Neural progenitor cell (in vitro differentiated cells): ENCODE measurements at regions not wholly inside any gene's neighbourhood (a gene's known extent, or its start where the extent isn't known, plus 50 kb on each side); places are given as distances from the start of the nearest gene placed in this dataset.

ENCODE experiments used
- DNase-seq: peaks from one replicate; pipeline ENCODE4 v3.0.0-alpha.2; 2016; ENCODE audit warnings: low spot score
- H2AFZ ChIP-seq: fragments of 200-600 bp; sonication (generic); replicated peaks from 2 replicates; pipeline ENCODE4 v1.6.1; 2016; ENCODE audit warnings: antibody characterized with exemption
- H3F3A ChIP-seq: fragments of 200-600 bp; sonication (generic); 2 replicates; pipeline ENCODE4 v1.6.1; 2016; ENCODE audit warnings: antibody characterized with exemption, low read depth
- H3K27ac ChIP-seq: fragments of 200-600 bp; sonication (generic); 2 replicates; pipeline ENCODE4 v1.5.1; 2016; ENCODE audit warnings: mild to moderate bottlenecking
- H3K27me3 ChIP-seq: fragments of 200-600 bp; sonication (generic); 2 replicates; pipeline ENCODE4 v1.6.1; 2016; ENCODE audit warnings: mild to moderate bottlenecking, moderate library complexity
- H3K36me3 ChIP-seq: fragments of 200-600 bp; sonication (generic); 2 replicates; pipeline ENCODE4 v1.5.1; 2016
- H3K4me1 ChIP-seq: fragments of 200-600 bp; sonication (generic); 2 replicates; pipeline ENCODE4 v1.6.1; 2016; ENCODE audit warnings: mixed run types
- H3K4me2 ChIP-seq: fragments of 200-600 bp; sonication (generic); 2 replicates; pipeline ENCODE4 v1.6.1; 2016
- H3K4me3 ChIP-seq: fragments of 200-600 bp; sonication (generic); 2 replicates; pipeline ENCODE4 v1.5.1; 2016
- H3K79me2 ChIP-seq: fragments of 200-600 bp; sonication (generic); 2 replicates; pipeline ENCODE4 v1.6.1; 2016; ENCODE audit warnings: low read depth
- H3K9ac ChIP-seq: fragments of 200-600 bp; sonication (generic); 2 replicates; pipeline ENCODE4 v1.6.1; 2016
- H3K9me3 ChIP-seq: fragments of 200-600 bp; sonication (generic); 2 replicates; pipeline ENCODE4 v1.5.1; 2016; ENCODE audit warnings: low read depth
- H4K20me1 ChIP-seq: fragments of 200-600 bp; sonication (generic); 2 replicates; pipeline ENCODE4 v1.6.1; 2016; ENCODE audit warnings: low read depth
- H3K27ac Mint-ChIP-seq: 3 replicates; pipeline ENCODE4 v1.8.0; 2021; ENCODE audit warnings: mixed read lengths
- H3K27me3 Mint-ChIP-seq: 2 replicates; pipeline ENCODE4 v1.8.0; 2022; ENCODE audit warnings: low read depth, mild to moderate bottlenecking, inconsistent platforms, moderate library complexity, mixed read lengths; ENCODE audit not compliant: insufficient read depth
- H3K36me3 Mint-ChIP-seq: 3 replicates; pipeline ENCODE4 v1.8.0; 2021; ENCODE audit warnings: mixed read lengths
- H3K4me1 Mint-ChIP-seq: 3 replicates; pipeline ENCODE4 v1.8.0; 2021; ENCODE audit warnings: mixed read lengths
- H3K4me3 Mint-ChIP-seq: 3 replicates; pipeline ENCODE4 v1.8.0; 2021; ENCODE audit warnings: mild to moderate bottlenecking, moderate library complexity, mixed read lengths
- H3K9me3 Mint-ChIP-seq: 3 replicates; pipeline ENCODE4 v1.8.0; 2020; ENCODE audit warnings: mixed read lengths
- EZH2 ChIP-seq: fragments of 200-600 bp; sonication (generic); IDR thresholded peaks from 2 replicates; pipeline ENCODE4 v1.6.1; 2017; ENCODE audit warnings: antibody characterized with exemption, mild to moderate bottlenecking, moderate library complexity
- EZH2phosphoT487 ChIP-seq: fragments of 200-600 bp; sonication (generic); IDR thresholded peaks from 2 replicates; pipeline ENCODE4 v1.6.1; 2017; ENCODE audit warnings: antibody characterized with exemption
- TF ChIP-seq, protein P1 (sequence below): fragments of 200-600 bp; sonication (generic); IDR thresholded peaks from 2 replicates; pipeline ENCODE4 v1.5.1; 2017; ENCODE audit warnings: antibody characterized with exemption, mild to moderate bottlenecking

GRCh38 chr9:91099436-91099835 lies 262.3 kb downstream of the AUH start:
- Mint-ChIP-seq H3K9me3 (peaks cover 6% of the 10 kb centered on the region), H3K27ac (no peak overlapping the region), H3K4me1 (peaks cover 3% of the 10 kb centered on the region), H3K36me3 (no peaks in the 10 kb centered on the region), H3K27me3 (peaks cover 11% of the 10 kb centered on the region), H3K4me3 (no peak overlapping the region)
- no peaks in the 10 kb centered on the region for H3F3A ChIP-seq
- no peak for DNase-seq
- H3K27me3 ChIP-seq = no peaks in the 10 kb centered on the region
- no peaks in the 10 kb centered on the region for H4K20me1 ChIP-seq
- no peak overlapping the region for H3K4me3 ChIP-seq
- no peaks in the 10 kb centered on the region for H3K9me3 ChIP-seq
- H3K4me1 ChIP-seq = no peaks in the 10 kb centered on the region
- no peak overlapping the region for H3K27ac ChIP-seq
- TF ChIP-seq EZH2 = no peak
- TF ChIP-seq, protein P1, sequence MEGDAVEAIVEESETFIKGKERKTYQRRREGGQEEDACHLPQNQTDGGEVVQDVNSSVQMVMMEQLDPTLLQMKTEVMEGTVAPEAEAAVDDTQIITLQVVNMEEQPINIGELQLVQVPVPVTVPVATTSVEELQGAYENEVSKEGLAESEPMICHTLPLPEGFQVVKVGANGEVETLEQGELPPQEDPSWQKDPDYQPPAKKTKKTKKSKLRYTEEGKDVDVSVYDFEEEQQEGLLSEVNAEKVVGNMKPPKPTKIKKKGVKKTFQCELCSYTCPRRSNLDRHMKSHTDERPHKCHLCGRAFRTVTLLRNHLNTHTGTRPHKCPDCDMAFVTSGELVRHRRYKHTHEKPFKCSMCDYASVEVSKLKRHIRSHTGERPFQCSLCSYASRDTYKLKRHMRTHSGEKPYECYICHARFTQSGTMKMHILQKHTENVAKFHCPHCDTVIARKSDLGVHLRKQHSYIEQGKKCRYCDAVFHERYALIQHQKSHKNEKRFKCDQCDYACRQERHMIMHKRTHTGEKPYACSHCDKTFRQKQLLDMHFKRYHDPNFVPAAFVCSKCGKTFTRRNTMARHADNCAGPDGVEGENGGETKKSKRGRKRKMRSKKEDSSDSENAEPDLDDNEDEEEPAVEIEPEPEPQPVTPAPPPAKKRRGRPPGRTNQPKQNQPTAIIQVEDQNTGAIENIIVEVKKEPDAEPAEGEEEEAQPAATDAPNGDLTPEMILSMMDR = no peak
- TF ChIP-seq EZH2phosphoT487 = no peak
- H3K9ac ChIP-seq = no peak overlapping the region
- H3K36me3 ChIP-seq = no peaks in the 10 kb centered on the region
- no peak overlapping the region for H3K4me2 ChIP-seq
- no peaks in the 10 kb centered on the region for H3K79me2 ChIP-seq
- H2AFZ ChIP-seq = no peak overlapping the region

GRCh38 chr9:91100878-91101450 lies 260.8 kb downstream of the AUH start:
- Histone ChIP-seq H3K9me3 (no peaks in the 10 kb centered on the region), H4K20me1 (no peaks in the 10 kb centered on the region), H3F3A (no peaks in the 10 kb centered on the region), H3K79me2 (no peaks in the 10 kb centered on the region), H3K36me3 (no peaks in the 10 kb centered on the region), H3K4me3 (no peak overlapping the region), H3K27ac (no peak overlapping the region), H2AFZ (no peak overlapping the region), H3K4me1 (no peaks in the 10 kb centered on the region), H3K9ac (no peak overlapping the region), H3K4me2 (no peak overlapping the region), H3K27me3 (no peaks in the 10 kb centered on the region)
- H3K36me3 Mint-ChIP-seq = no peaks in the 10 kb centered on the region
- peaks cover 3% of the 10 kb centered on the region for H3K4me1 Mint-ChIP-seq
- DNase-seq = no peak
- H3K9me3 Mint-ChIP-seq = no peaks in the 10 kb centered on the region
- H3K27me3 Mint-ChIP-seq = peaks cover 9% of the 10 kb centered on the region
- H3K4me3 Mint-ChIP-seq = no peak overlapping the region
- TF ChIP-seq EZH2phosphoT487 = no peak
- no peak for TF ChIP-seq EZH2
- TF ChIP-seq, protein P1 = no peak
- no peak overlapping the region for H3K27ac Mint-ChIP-seq

DNA sequence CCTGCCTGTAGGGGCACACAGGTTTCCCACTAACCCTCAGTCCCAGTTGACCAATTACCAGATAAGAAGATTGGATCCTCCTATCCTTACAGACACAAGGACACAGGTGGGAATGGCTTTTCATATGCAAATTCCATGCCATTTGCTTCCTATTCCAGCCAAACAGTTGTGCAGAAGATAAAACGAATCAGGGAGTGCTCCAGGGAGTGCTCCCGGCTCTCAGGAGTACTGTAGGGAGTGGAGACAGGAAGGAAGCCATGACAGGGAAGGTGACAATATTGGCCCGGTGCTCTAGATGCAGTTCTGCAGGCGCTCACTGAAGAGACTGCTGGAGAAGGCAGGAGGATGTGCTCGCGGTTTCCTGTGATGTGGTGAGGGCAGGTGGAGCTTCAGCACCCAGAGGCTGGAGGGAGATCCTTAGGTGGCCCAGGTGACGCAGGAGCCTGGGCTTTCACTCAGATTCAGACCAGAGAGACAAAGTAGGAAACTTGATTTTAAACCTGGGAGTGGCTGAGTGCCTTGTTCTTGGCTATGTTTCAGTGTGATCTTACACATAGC lies 260.0 kb downstream of the AUH start:
- H3K36me3 ChIP-seq = no peaks in the 10 kb centered on the region
- no peak overlapping the region for H3K9ac ChIP-seq
- H3K9me3 Mint-ChIP-seq = no peaks in the 10 kb centered on the region
- H3K4me1 ChIP-seq = no peaks in the 10 kb centered on the region
- H3K27ac Mint-ChIP-seq = peak overlapping the region; percentile 78
- DNase-seq = no peak
- H3K27me3 ChIP-seq = no peaks in the 10 kb centered on the region
- H2AFZ ChIP-seq = no peak overlapping the region
- H3K4me3 Mint-ChIP-seq = no peak overlapping the region
- H3K27me3 Mint-ChIP-seq = peaks cover 8% of the 10 kb centered on the region
- H3K27ac ChIP-seq = no peak overlapping the region
- H3K4me1 Mint-ChIP-seq = peaks cover 3% of the 10 kb centered on the region
- H3K4me3 ChIP-seq = no peak overlapping the region
- TF ChIP-seq, protein P1 = no peak
- TF ChIP-seq EZH2 (no peak), EZH2phosphoT487 (no peak)
- H3K79me2 ChIP-seq = no peaks in the 10 kb centered on the region
- no peaks in the 10 kb centered on the region for H3K9me3 ChIP-seq
- H3F3A ChIP-seq = no peaks in the 10 kb centered on the region
- H3K36me3 Mint-ChIP-seq = no peaks in the 10 kb centered on the region
- H3K4me2 ChIP-seq = no peak overlapping the region
- H4K20me1 ChIP-seq = no peaks in the 10 kb centered on the region
